Suprapubic skin (tissue), 3 donors: ENCODE measurements at regions not wholly inside any gene's neighbourhood (a gene's known extent, or its start where the extent isn't known, plus 50 kb on each side); places are given as distances from the start of the nearest gene placed in this dataset.

ENCODE experiments used
- POLR2A ChIP-seq, 2 donors: fragments of 450-650 bp; IDR thresholded peaks; one replicate each; pipeline ENCODE4 v1.6.1; 2017; ENCODE audit warnings: antibody characterized with exemption in 2 of 2, mild to moderate bottlenecking in 2 of 2, moderate library complexity in 2 of 2
- TF ChIP-seq, protein P1 (sequence below), 2 donors: fragments of 200-600 bp in 1 of 2; fragments of 450-650 bp in 1 of 2; sonication (generic) in 1 of 2; IDR thresholded peaks; one replicate each; pipeline ENCODE4 v1.5.1; 2016 to 2019; ENCODE audit warnings: antibody characterized with exemption in 2 of 2, mild to moderate bottlenecking in 1 of 2, moderate library complexity in 1 of 2

DNA sequence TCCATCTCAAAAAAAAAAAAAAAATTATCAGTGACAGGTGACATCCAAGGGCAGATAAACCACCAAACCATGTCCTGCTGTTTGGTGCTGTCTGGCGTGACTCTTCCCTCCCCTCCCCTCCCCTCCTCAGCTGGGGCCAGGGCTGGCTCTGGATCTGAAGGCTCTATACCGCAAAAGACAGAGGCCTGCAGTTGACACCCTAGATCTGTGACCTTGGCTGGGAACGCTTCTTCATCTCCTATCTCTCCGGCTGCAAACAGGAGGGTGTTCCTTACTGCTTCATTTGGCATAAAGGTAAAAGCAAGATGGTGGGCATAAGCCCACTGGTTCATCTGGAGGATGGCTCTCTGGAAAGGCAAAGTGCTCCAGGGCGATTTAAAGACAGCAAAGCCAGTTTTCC lies 126.8 kb upstream of the PRMT8 start:
- TF ChIP-seq, protein P1, sequence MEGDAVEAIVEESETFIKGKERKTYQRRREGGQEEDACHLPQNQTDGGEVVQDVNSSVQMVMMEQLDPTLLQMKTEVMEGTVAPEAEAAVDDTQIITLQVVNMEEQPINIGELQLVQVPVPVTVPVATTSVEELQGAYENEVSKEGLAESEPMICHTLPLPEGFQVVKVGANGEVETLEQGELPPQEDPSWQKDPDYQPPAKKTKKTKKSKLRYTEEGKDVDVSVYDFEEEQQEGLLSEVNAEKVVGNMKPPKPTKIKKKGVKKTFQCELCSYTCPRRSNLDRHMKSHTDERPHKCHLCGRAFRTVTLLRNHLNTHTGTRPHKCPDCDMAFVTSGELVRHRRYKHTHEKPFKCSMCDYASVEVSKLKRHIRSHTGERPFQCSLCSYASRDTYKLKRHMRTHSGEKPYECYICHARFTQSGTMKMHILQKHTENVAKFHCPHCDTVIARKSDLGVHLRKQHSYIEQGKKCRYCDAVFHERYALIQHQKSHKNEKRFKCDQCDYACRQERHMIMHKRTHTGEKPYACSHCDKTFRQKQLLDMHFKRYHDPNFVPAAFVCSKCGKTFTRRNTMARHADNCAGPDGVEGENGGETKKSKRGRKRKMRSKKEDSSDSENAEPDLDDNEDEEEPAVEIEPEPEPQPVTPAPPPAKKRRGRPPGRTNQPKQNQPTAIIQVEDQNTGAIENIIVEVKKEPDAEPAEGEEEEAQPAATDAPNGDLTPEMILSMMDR (IDR thresholded peaks at IDR 0.05) = no peak
- no peak for TF ChIP-seq POLR2A (IDR thresholded peaks at IDR 0.05)
